ENCODE measurements at regions not wholly inside any gene's neighbourhood (a gene's known extent, or its start where the extent isn't known, plus 50 kb on each side); places are given as distances from the start of the nearest gene placed in this dataset.
A peak's percentile ranks its signal among the peaks of the same experiment; 100 is the strongest.

DNA sequence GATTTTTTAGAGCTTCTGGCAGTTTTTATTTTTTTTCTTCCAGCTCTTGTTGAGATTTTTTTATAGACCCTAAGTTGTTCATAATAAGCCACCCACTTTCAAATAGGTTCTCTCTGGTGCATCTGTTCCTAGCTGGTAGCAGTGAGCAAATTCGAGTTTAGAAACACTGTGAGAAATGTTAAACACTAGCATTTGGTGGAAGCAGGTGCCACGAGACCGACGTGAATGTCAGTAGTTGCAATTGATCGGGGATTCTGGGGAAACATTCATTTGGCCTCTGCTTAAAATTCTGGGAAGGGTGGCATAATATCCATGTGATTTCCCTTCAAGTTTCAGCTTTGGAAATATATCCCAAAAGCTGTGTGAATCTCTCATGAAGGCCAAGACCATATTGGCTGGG, 435.0 kb downstream of the RNF144A start:
- TF ChIP-seq, protein P1, sequence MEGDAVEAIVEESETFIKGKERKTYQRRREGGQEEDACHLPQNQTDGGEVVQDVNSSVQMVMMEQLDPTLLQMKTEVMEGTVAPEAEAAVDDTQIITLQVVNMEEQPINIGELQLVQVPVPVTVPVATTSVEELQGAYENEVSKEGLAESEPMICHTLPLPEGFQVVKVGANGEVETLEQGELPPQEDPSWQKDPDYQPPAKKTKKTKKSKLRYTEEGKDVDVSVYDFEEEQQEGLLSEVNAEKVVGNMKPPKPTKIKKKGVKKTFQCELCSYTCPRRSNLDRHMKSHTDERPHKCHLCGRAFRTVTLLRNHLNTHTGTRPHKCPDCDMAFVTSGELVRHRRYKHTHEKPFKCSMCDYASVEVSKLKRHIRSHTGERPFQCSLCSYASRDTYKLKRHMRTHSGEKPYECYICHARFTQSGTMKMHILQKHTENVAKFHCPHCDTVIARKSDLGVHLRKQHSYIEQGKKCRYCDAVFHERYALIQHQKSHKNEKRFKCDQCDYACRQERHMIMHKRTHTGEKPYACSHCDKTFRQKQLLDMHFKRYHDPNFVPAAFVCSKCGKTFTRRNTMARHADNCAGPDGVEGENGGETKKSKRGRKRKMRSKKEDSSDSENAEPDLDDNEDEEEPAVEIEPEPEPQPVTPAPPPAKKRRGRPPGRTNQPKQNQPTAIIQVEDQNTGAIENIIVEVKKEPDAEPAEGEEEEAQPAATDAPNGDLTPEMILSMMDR (conservative IDR thresholded peaks at IDR 0.05): no peak
- Mint-ChIP-seq H3K4me1 (ENCODE audit: unreplicated experiment) (no peaks in the 10 kb centered on the region), H3K4me3 (no peak overlapping the region), H3K9me3 (no peaks in the 10 kb centered on the region), H3K27me3 (peaks cover 2% of the 10 kb centered on the region), H3K36me3 (no peaks in the 10 kb centered on the region), H3K27ac (no peak overlapping the region)
- no peak for DNase-seq (ENCODE audit: extremely low spot score, unreplicated experiment)

DNA sequence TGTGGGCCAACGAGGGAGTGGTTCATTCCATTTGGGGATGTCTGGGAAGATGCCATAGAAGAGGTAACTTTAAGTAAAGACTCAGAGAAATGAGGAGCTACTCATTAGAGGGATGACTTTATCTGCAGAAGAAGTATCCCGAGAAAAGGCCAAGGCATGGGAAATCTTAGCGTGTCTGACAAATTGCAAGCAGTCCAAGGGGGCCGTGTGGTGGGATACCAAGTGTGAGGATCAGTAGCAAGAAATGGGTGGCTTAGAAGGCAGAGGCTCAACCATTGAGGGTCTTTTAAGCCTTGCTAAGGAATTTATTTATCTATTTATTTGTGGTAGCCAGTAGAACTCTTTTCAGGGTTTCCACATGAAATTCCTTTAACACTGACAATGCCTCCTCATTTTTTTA, 436.4 kb downstream of the RNF144A start:
- Mint-ChIP-seq H3K9me3 (no peaks in the 10 kb centered on the region), H3K4me1 (ENCODE audit: unreplicated experiment) (no peaks in the 10 kb centered on the region), H3K4me3 (no peak overlapping the region), H3K27me3 (peaks cover 2% of the 10 kb centered on the region), H3K27ac (no peak overlapping the region), H3K36me3 (no peaks in the 10 kb centered on the region)
- TF ChIP-seq, protein P1 (conservative IDR thresholded peaks at IDR 0.05): no peak
- DNase-seq (ENCODE audit: extremely low spot score, unreplicated experiment): no peak

DNA sequence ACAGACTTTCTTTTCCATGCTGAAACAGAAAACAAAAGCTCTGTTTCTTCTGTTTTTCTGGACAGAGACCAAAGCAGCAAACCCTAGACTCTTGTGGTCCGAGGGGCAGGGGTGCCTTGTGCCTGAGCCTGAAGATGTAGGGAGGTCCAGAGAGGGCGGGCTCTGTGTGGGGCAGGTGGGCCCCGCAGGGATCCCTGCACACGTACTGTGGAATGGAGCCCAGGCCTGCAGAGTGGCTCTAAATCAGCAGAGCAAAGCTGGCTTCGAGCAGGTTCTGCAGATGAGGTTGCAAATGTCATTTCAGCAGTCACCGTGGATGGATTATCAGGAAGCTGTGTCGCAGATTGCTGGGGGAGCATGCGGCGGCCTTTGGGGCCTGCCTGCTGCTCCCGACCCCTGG, 438.6 kb downstream of the RNF144A start:
- Mint-ChIP-seq H3K27me3 (no peaks in the 10 kb centered on the region), H3K9me3 (no peaks in the 10 kb centered on the region), H3K4me3 (no peak overlapping the region), H3K27ac (no peak overlapping the region), H3K4me1 (ENCODE audit: unreplicated experiment) (peaks cover 8% of the 10 kb centered on the region), H3K36me3 (no peaks in the 10 kb centered on the region)
- TF ChIP-seq, protein P1 (conservative IDR thresholded peaks at IDR 0.05): no peak
- DNase-seq (ENCODE audit: extremely low spot score, unreplicated experiment): no peak

DNA sequence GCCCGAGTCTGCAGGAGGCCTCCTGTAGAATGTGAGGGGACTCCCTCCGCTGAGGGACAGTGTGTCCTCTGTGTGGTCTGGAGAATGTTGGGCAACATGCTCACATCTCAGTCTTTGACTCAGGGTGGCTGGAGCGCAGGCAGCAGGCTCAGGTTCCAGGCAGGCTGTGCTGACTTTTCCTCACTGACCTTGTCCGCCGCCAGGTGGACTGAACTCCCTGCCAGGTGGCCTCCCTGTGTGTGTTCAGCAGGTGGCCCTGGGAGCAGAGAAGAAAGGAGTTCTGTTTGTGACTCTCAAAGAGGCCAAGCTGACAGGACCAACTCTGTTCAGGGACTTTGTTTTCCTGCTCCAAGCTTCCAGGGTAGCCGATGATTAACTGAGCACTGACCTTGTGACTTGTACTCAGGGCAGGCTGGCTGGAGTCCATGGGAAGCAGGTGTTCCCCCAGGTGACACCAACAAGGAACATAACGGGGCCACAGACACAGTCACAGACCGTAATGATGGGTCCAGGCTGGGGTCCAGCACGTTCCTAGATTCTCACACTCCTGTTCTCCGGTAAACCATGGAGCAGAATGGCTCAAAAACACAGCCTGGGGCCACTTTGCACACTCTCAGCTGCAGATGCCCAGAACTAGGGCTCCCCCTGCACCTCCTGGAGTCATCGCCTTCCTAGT, 439.8 kb downstream of the RNF144A start:
- no peak for DNase-seq (ENCODE audit: extremely low spot score, unreplicated experiment)
- no peak overlapping the region for H3K4me3 Mint-ChIP-seq
- H3K27ac Mint-ChIP-seq: no peak overlapping the region
- TF ChIP-seq, protein P1 (conservative IDR thresholded peaks at IDR 0.05): no peak
- no peaks in the 10 kb centered on the region for H3K36me3 Mint-ChIP-seq
- no peaks in the 10 kb centered on the region for H3K9me3 Mint-ChIP-seq
- H3K4me1 Mint-ChIP-seq (ENCODE audit: unreplicated experiment): peaks cover 14% of the 10 kb centered on the region
- no peaks in the 10 kb centered on the region for H3K27me3 Mint-ChIP-seq

DNA sequence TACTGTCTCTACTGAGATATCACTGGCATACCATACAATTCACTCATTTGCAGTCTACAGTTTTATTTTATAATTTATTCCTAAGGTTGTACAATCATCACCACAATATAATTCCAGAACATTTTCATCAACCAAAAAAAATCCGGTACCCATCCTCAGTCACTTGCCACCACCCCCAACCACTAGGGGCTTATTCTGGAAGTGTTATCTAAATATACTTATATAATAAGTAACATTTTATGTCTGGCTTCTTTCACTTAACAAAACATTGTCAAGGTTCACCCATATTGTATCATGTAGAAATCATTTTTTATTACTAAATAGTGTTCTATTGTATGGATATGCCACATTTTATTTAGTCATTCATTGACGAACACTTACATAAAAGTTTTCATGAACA, 440.8 kb downstream of the RNF144A start:
- no peak overlapping the region for H3K27ac Mint-ChIP-seq
- DNase-seq (ENCODE audit: extremely low spot score, unreplicated experiment): no peak
- no peak overlapping the region for H3K4me3 Mint-ChIP-seq
- H3K27me3 Mint-ChIP-seq: no peaks in the 10 kb centered on the region
- peaks cover 14% of the 10 kb centered on the region for H3K4me1 Mint-ChIP-seq (ENCODE audit: unreplicated experiment)
- TF ChIP-seq, protein P1 (conservative IDR thresholded peaks at IDR 0.05): peak; percentile 61
- H3K36me3 Mint-ChIP-seq: no peaks in the 10 kb centered on the region
- H3K9me3 Mint-ChIP-seq: no peaks in the 10 kb centered on the region

All from type B pancreatic cell (in vitro differentiated cells).